SIG-M5 treated with dmso at 0.1 percent for 504 hours (cell line): ENCODE measurements at regions not wholly inside any gene's neighbourhood (a gene's known extent, or its start where the extent isn't known, plus 50 kb on each side); places are given as distances from the start of the nearest gene placed in this dataset.
"Not testable (repeated sequence)": the region's sequence is repeated elsewhere in the genome, so short reads cannot be mapped to it uniquely, and the experiment has no call there.

ENCODE experiments used
- DNase-seq: peaks from one replicate; lab custom pipeline; 2025; ENCODE audit not compliant: unreplicated experiment; lab: John Stamatoyannopoulos, UW

DNA sequence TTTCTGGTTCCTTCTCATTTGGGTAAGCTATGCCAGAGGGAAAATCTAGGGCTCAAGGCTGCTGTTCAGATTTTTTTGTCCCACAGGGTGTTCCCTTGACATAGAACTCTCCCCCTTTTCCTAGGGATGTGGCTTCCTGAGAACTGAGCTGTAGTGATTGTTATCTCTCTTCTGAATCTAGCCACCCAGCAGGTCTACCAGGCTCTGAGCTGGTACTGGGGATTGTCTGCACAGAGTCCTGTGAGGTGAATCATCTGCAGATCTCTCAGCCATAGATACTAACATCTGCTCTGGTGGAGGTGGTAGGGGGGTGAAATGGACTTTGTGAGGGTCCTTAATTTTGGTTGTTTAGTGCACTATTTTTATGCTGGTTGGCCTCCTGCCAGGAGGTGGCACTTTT lies 167.3 kb upstream of the PGR start:
- no peak for DNase-seq

- DNase-seq = no peak
Measured at GRCh38 chr11:101292661-101293240, 163.1 kb upstream of the PGR start.

- no peak for DNase-seq
Measured at GRCh38 chr11:101291279-101291678, 161.7 kb upstream of the PGR start.

DNA sequence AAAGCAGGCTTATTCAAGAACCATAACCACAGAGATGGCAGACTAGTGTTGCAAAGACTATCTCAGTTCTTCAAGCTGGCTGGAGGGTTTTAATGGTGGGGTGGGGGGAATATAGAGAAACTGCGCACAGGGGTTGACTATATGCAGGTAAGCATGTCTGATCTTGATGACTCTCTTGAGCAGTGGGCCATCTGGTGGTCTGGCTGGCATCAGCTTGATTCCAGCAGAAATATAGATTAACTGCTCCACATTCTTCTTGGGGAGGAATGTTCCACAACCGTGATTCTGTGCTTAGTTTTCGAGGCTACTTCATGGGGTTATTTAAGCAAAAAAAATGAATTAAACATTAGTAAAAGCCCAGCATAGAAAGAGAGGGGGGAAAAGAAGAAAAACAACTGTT lies 158.8 kb upstream of the PGR start:
- DNase-seq = no peak

GRCh38 chr11:101279728-101280127 lies 150.1 kb upstream of the PGR start:
- DNase-seq = no peak

GRCh38 chr11:101278286-101278685 lies 148.7 kb upstream of the PGR start:
- no peak for DNase-seq

GRCh38 chr11:101277036-101277435 lies 147.4 kb upstream of the PGR start:
- no peak for DNase-seq

DNA sequence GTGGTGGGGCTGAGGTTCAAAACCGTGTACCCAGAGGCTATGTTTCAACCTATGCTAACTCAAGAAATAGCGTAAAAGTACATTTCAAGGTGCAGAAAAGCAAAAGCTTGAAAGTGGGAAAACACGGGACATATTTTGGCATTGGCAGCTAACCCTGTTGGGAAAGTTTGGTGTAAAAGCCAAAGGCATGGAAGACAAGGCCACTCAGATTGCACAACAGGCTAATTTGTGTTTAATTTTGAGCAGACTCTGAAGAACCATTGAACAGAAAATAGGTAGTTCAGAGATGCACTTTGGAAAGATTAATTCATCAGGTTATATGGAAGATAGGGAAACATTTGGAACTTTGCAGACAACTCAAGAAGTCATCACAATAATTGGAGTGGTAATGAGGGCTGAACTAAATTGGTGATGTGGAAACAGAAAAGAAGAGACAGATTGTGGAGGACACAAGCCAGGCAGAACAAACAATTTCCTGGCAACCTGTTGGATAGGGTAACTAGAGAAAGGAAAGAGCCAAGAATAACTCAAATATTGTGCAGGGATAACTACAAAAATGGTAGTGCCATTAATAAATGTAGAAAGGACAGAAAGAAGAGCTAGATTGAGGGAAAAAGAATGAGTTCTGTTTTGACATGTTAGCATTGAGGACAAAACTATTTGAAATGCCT lies 140.5 kb upstream of the PGR start:
- no peak for DNase-seq

GRCh38 chr11:101269390-101269789 lies 139.8 kb upstream of the PGR start:
- no peak for DNase-seq

- DNase-seq = no peak
Measured at GRCh38 chr11:101267654-101268053, 138.0 kb upstream of the PGR start.

DNA sequence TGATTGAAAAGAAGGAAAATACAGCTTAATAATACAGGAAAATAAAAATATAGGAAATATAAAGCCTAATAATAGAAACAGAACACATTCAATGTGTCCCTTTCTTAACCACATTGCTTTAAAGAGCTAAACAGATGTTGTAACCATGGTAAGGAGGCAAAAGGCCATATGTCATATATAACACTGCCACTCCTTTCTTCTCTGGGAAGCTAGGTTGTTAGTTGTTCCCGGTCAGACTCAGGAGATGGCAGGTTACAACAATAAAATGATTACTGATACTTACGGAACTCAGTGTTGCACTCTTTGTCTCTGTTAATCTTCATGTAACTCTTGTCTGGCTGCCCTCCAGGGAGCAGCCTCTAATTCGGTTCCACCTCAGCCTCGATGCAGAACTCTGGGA lies 134.7 kb upstream of the PGR start:
- no peak for DNase-seq

- DNase-seq = no peak
Measured at GRCh38 chr11:101262995-101263394, 133.4 kb upstream of the PGR start.

DNA sequence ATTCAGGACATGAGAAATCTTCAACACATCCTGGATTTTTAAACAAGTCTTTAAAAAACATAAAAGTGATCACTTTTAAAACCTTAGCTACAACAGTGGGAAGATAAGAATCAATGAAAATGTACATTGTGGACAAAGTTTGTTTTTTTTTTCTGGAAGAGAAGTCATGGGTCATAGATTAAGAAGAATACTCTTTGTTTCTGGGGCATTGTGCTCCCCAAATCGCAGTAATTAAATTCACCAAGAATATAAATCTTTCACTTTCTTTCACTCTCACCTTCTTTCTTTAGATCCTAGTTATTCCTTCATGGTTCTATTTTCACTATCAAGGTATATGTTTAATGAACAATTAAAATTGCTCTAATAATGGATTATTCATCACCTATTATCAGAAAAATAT lies 132.6 kb upstream of the PGR start:
- DNase-seq = no peak

- DNase-seq = no peak
Measured at GRCh38 chr11:101255036-101255435, 125.4 kb upstream of the PGR start.

- DNase-seq = no peak
Measured at GRCh38 chr11:101254037-101254436, 124.4 kb upstream of the PGR start.

GRCh38 chr11:101245635-101246034 lies 116.0 kb upstream of the PGR start:
- not testable (repeated sequence) for DNase-seq

DNA sequence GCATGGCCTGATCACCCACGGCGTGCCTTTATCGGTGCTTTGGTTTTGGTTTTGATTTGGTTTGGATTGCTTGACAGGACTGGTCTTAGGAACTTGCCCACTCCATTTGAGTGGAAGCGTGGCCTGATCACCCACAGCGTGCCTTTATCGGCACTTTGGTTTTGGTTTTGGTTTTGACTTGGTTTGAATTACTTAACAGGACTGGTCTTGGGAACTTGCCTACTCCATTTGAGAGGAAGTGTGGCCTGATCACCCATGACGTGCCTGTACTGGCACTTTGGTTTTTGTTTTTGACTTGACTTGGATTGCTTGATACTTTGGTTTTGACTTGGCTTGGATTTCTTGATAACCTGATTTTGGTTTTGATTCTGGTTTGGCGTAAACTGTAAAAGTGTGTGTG lies 115.5 kb upstream of the PGR start:
- DNase-seq = not testable (repeated sequence)

DNA sequence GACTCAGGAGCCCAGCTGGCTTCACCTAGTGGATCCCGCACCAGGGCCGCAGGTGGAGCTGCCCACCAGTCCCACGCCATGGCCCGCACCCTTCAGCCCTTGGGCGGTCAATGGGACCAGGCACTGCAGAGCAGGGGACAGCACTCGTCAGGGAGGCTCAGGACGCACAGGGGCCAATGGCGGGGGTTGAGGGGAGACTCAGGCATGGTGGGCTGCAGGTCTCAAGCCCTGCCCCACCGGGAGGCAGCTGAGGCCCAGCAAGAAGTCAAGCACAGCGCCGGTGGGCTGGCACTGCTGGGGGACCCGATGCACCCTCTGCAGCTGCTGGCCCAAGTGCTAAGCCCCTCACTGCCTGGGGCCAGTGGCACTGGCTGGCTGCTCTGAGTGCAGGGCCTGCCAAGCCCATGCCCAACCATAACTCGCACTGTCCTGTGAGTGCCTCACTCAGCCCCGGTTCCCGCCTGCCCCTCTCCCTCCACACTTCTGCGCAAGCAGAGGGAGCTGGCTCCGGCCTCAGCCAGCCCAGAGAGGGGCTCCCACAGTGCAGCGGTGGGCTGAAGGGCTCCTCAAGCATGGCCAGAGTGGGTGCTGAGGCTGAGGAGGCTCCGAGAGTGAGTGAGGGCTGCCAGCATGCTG lies 111.7 kb upstream of the PGR start:
- no peak for DNase-seq

DNA sequence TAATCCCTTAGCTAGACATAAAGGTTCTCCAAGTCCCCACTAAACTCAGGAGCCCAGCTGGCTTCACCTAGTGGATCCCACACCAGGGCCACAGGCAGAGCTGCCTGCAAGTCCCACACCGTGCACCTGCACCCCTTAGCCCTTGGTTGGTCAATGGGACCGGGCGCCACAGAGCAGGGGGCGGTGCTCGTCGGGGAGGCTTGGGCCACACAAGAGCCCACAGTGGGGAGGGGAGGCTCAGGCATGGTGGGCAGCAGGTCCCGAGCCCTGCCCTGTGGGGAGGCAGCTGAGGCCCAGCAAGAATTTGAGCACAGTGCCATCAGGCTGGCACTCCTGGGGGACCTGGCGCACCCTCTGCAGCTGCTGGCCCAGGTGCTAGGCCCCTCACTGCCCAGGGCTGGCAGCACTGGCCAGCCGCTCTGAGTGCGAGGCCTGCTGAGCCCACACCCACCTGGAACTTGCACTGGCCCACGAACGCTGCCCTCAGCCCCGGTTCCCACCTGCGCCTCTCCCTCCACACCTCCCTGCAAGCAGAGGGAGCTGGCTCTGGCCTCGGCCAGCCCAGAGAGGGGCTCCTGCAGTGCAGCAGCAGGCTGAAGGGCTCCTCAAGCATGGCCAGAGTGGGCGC lies 101.7 kb upstream of the PGR start:
- not testable (repeated sequence) for DNase-seq

DNA sequence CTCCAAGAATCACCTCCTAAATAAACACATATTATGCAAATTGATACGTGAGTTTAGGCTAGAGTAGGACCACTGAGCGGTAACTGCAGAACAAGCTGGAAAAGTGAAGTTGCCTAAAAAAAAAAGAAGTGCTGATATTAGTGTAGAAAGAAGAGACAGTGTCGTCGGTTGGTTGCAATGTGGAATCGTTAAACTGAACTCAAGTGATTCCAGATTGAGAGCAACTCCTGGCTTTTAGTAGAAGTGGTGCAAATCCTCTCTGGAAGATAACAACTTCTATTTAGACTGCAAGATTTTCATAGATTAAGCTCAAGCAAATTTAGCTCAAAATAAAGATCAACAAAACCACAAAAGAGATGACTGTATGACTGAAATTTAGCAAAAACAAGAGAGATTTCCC lies 97.0 kb upstream of the PGR start:
- DNase-seq = no peak

DNA sequence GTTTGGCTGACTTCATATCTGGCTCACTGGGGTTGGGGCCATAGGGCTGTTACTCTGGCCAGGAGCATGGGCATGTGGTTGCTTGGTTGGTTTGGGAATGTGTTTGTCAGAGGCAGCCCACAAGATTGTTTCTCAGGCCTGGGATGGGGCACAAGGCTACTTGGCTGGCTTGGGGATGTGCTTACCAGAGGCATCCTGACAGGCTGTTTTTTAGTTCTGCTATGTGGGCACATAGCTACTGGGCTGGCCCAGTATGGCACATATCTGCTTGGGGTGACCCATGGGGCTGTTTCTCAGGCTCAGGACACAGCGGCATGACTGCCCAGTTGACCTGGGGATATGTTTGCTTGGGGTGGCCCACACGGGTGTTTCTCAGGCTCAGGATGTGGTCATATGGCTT lies 94.6 kb upstream of the PGR start:
- DNase-seq = no peak

- DNase-seq = not testable (repeated sequence)
Measured at GRCh38 chr11:101218091-101218490, 88.5 kb upstream of the PGR start.
